Neutrophil (primary cell): ENCODE measurements at regions not wholly inside any gene's neighbourhood (a gene's known extent, or its start where the extent isn't known, plus 50 kb on each side); places are given as distances from the start of the nearest gene placed in this dataset.

Source experiments
- H3K27ac ChIP-seq: fragments of 200-600 bp; sonication (generic); 2 replicates; pipeline ENCODE4 v1.5.1; 2016; ENCODE audit warnings: mild to moderate bottlenecking, moderate library complexity
- H3K27me3 ChIP-seq: fragments of 200-600 bp; sonication (generic); 2 replicates; pipeline ENCODE4 v1.6.0; 2016; ENCODE audit warnings: mild to moderate bottlenecking
- H3K36me3 ChIP-seq: fragments of 200-600 bp; sonication (generic); 2 replicates; pipeline ENCODE4 v1.5.1; 2017
- H3K4me1 ChIP-seq, 2 experiments: fragments of 200-600 bp in 1 of 2; sonication (generic) in 1 of 2; 1 replicate in 1 of 2; 2 replicates in 1 of 2; pipeline versions ENCODE4 v1.5.1 to v1.6.1; 2013 to 2016; ENCODE audit warnings: low read depth in 1 of 2, low read length in 1 of 2, mild to moderate bottlenecking in 1 of 2, moderate library complexity in 1 of 2; ENCODE audit not compliant: control insufficient read depth in 1 of 2, insufficient read depth in 1 of 2
- H3K4me3 ChIP-seq, 2 experiments: fragments of 200-600 bp in 1 of 2; sonication (generic) in 1 of 2; 1 replicate in 1 of 2; 2 replicates in 1 of 2; pipeline ENCODE4 v1.5.1; 2013 to 2016; ENCODE audit warnings: low read depth in 1 of 2, low read length in 1 of 2, mild to moderate bottlenecking in 1 of 2, moderate library complexity in 1 of 2
- H3K9me3 ChIP-seq: fragments of 200-600 bp; sonication (generic); 2 replicates; pipeline ENCODE4 v1.5.1; 2016
- TF ChIP-seq, protein P1 (sequence below): fragments of 200-600 bp; sonication (generic); IDR thresholded peaks from 2 replicates; pipeline ENCODE4 v1.5.1; 2016; ENCODE audit warnings: antibody characterized with exemption

DNA sequence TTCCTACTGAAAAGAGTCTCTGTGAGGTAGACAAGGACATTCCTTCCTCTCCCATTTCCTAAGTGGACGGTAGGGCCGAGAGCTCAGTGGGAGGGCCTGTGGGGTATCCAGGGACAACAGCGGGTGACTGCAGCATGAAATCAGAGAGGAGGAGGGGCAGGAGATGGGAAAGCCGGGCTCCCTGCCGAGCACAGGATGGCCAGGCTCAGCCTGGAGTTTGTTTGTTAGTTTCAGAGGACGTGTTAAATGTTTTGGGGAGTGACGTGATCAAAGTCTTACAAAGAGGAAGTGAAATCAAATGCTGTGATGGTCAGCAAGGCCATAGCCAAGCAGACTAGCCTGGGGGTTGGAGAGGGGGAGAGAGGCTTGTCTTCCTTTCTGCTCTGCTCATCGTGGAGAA, 152.7 kb downstream of the ADAMTS15 start:
- TF ChIP-seq, protein P1, sequence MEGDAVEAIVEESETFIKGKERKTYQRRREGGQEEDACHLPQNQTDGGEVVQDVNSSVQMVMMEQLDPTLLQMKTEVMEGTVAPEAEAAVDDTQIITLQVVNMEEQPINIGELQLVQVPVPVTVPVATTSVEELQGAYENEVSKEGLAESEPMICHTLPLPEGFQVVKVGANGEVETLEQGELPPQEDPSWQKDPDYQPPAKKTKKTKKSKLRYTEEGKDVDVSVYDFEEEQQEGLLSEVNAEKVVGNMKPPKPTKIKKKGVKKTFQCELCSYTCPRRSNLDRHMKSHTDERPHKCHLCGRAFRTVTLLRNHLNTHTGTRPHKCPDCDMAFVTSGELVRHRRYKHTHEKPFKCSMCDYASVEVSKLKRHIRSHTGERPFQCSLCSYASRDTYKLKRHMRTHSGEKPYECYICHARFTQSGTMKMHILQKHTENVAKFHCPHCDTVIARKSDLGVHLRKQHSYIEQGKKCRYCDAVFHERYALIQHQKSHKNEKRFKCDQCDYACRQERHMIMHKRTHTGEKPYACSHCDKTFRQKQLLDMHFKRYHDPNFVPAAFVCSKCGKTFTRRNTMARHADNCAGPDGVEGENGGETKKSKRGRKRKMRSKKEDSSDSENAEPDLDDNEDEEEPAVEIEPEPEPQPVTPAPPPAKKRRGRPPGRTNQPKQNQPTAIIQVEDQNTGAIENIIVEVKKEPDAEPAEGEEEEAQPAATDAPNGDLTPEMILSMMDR: no peak
- H3K36me3 ChIP-seq: no peaks in the 10 kb centered on the region
- no peak overlapping the region for H3K4me3 ChIP-seq
- H3K27me3 ChIP-seq: no peaks in the 10 kb centered on the region
- H3K27ac ChIP-seq: no peak overlapping the region
- H3K4me1 ChIP-seq: no peaks in the 10 kb centered on the region
- H3K9me3 ChIP-seq: no peaks in the 10 kb centered on the region

DNA sequence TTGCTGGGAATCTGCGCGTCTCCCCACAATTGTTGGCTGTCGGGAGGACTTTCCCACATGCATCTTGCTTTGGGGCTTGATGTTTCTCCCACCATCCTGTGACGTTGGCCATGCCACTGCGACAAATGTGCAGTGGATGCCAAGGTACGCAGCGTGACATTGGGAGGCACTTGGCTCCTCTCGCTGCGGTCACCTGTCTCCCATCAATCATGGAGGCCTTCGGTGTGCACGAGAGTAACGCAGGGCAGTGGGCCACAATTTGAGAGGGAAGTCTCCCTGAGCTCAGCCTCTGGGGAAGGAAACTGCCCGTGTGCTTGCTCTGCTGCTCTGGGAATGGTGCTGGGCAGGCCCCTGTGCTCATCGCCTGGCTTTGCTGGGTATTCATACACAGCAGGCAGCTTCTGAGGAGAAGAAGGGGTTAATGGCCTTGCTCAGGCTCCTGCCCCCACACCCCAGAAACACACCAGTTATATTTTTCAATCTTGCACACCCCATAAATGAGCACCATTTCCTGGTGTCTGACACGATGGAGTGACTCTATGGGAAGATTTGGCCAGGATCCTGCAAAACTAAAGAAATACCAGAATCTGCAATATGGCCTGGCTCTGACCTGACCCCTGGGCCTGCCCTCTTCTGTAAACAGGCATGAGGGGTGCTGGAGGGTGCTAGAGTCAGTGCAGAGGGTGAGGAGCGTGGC, 153.5 kb downstream of the ADAMTS15 start:
- H3K4me3 ChIP-seq: no peak overlapping the region
- no peak overlapping the region for H3K27ac ChIP-seq
- no peaks in the 10 kb centered on the region for H3K9me3 ChIP-seq
- no peaks in the 10 kb centered on the region for H3K4me1 ChIP-seq
- H3K27me3 ChIP-seq: no peaks in the 10 kb centered on the region
- H3K36me3 ChIP-seq: no peaks in the 10 kb centered on the region
- TF ChIP-seq, protein P1: no peak

DNA sequence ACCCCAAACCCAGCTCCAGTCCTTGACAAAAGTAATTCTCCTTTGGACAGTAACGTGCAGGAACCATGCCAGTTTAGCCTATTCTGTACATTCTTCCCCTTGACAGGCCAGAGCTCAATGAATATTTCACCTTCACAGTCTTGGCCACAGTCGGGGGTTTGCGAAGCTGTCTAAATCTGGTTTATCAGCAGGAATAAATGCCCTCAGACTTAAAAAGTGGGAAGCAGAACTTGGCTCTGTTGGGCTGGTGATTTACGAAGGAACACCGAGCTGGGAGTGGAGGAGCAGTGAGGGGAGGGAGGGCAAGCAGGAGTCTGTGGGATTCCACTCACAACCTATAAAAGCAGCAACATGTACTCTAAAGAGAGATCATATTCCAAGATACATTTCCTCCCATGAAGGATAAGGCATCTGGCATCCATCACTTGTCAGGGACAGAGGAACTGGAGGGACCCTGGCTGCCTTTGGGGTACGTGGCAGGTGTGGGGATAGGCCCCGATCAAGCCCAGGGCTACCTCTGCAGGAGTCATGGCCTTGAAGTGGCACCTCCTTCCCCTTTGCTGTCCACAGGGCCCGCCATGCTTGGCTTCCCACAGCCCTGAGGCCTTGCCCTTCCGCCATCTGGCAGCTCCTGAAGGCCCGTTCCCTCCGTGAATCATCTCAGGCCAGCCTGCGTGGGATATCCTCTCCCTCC, 154.3 kb downstream of the ADAMTS15 start:
- no peaks in the 10 kb centered on the region for H3K36me3 ChIP-seq
- no peaks in the 10 kb centered on the region for H3K27me3 ChIP-seq
- TF ChIP-seq, protein P1: no peak
- no peaks in the 10 kb centered on the region for H3K4me1 ChIP-seq
- H3K9me3 ChIP-seq: no peaks in the 10 kb centered on the region
- H3K27ac ChIP-seq: no peak overlapping the region
- H3K4me3 ChIP-seq: no peak overlapping the region

DNA sequence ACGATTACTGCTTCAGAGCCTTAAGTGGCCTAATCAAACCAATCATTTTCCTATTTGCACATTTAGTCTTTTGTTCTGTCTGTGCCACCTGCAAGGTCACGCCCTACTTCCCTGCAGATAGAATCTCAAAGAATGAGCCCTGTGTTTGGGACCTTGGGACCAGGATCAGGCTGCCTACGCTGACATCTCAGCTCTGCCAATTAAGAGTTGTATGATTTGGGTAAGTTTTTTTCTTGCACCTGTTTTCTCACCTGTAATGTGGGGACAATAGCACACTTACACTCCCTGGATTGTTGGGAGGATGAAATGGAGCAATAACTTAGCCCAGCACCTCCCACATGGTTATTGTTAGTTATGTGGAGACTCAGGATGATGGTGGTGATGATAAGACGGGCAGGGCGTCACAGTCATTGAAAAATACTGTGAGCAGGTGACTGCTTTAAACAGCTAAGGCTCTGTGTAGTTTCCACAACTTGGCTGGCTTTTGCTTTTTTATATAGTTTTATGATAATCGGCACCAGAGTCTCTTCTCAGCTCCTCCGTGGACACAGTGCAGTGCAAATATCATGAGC, 155.0 kb downstream of the ADAMTS15 start:
- Histone ChIP-seq H3K9me3 (no peaks in the 10 kb centered on the region), H3K4me1 (no peaks in the 10 kb centered on the region), H3K27ac (no peak overlapping the region), H3K36me3 (no peaks in the 10 kb centered on the region), H3K27me3 (no peaks in the 10 kb centered on the region), H3K4me3 (no peak overlapping the region)
- TF ChIP-seq, protein P1: no peak

DNA sequence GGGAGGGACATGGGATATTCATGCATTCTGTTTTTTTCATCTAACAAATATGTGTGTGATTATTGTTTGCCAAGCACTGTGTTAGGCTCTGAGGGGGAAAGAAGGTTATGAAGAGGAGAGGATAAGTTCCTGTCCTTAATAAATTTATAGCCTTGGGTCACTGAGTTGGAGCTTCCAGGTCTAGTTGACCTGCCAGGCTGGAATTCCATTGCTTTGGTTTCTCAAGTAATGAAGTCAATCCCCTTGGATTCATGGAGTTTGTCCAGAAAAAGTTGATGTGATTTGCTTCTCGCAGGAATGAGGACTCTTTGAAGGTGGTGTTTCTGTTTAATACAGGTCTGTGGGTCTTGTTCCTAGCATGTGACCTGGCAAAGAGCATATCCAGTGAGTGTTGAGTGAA, 156.2 kb downstream of the ADAMTS15 start:
- no peaks in the 10 kb centered on the region for H3K9me3 ChIP-seq
- TF ChIP-seq, protein P1: no peak
- H3K27ac ChIP-seq: no peak overlapping the region
- H3K36me3 ChIP-seq: no peaks in the 10 kb centered on the region
- no peak overlapping the region for H3K4me3 ChIP-seq
- no peaks in the 10 kb centered on the region for H3K4me1 ChIP-seq
- no peaks in the 10 kb centered on the region for H3K27me3 ChIP-seq
